ENCODE measurements at regions not wholly inside any gene's neighbourhood (a gene's known extent, or its start where the extent isn't known, plus 50 kb on each side); places are given as distances from the start of the nearest gene placed in this dataset.

- DNase-seq (ENCODE audit: low spot score) = no peak
- in situ Hi-C loops (cut with MboI; ENCODE audit: low sequenced_read_pairs, unreplicated experiment) = no loop called here
- TF ChIP-seq, protein P1, sequence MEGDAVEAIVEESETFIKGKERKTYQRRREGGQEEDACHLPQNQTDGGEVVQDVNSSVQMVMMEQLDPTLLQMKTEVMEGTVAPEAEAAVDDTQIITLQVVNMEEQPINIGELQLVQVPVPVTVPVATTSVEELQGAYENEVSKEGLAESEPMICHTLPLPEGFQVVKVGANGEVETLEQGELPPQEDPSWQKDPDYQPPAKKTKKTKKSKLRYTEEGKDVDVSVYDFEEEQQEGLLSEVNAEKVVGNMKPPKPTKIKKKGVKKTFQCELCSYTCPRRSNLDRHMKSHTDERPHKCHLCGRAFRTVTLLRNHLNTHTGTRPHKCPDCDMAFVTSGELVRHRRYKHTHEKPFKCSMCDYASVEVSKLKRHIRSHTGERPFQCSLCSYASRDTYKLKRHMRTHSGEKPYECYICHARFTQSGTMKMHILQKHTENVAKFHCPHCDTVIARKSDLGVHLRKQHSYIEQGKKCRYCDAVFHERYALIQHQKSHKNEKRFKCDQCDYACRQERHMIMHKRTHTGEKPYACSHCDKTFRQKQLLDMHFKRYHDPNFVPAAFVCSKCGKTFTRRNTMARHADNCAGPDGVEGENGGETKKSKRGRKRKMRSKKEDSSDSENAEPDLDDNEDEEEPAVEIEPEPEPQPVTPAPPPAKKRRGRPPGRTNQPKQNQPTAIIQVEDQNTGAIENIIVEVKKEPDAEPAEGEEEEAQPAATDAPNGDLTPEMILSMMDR (IDR thresholded peaks at IDR 0.05; ENCODE audit: borderline replicate concordance, control extremely low read depth, extremely low read depth, insufficient read depth, missing control alignments) = no peak
Observed at GRCh38 chr5:162858770-162859169, 578.6 kb upstream of the CCNG1 start.

GRCh38 chr5:162870966-162871365 is 566.4 kb upstream of the CCNG1 start:
- in situ Hi-C loops (cut with MboI; ENCODE audit: low sequenced_read_pairs, unreplicated experiment) = no loop called here

GRCh38 chr5:162882629-162883028 is 554.8 kb upstream of the CCNG1 start:
- TF ChIP-seq, protein P1 (IDR thresholded peaks at IDR 0.05; ENCODE audit: borderline replicate concordance, control extremely low read depth, extremely low read depth, insufficient read depth, missing control alignments) = no peak
- no peak for DNase-seq (ENCODE audit: low spot score)
- in situ Hi-C loops (cut with MboI; ENCODE audit: low sequenced_read_pairs, unreplicated experiment) = no loop called here

More at GRCh38 chr5:162870966-162871365, 566.4 kb upstream of the CCNG1 start:
- TF ChIP-seq, protein P1 (IDR thresholded peaks at IDR 0.05; ENCODE audit: borderline replicate concordance, control extremely low read depth, extremely low read depth, insufficient read depth, missing control alignments) = no peak
- no peak for DNase-seq (ENCODE audit: low spot score)

DNA sequence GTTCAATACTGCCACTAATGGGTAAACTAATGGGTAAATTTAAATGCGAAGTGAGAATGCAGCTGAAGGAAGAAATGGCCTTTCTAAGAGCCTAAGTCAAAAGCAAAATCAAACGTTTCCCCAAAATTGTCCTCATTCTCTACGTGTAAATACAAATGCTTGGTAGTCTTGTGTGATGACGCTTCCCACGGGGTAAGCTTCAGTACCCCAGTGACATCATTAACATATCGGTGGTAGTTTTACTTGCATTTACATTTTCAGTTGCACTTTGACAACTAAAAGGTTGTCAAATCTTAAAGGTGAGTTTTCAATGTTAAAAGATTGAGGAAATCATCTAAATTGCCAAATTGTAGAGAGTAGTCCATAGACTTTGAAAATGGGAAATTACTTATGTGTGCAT is 550.7 kb upstream of the CCNG1 start:
- in situ Hi-C loops (cut with MboI; ENCODE audit: low sequenced_read_pairs, unreplicated experiment) = no loop called here
- no peak for DNase-seq (ENCODE audit: low spot score)
- TF ChIP-seq, protein P1 (IDR thresholded peaks at IDR 0.05; ENCODE audit: borderline replicate concordance, control extremely low read depth, extremely low read depth, insufficient read depth, missing control alignments) = no peak

DNA sequence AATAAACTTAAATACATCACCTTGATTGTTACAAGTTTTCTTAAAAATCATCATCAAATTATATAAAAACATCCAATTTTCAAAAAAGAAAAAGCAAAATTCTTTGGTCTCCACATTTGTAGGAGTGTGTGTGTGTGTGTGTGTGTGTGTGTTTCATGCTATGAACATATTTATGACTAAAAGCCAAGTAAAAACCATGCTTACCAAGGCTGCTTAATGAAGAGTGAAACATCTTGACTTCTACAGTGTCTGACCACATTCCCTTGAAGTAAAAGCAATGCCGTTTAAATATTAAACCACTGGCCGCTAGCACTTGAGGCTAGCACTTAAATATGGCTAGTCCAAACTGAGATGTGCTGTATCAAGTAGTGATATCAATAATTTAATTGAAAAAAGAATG is 549.1 kb upstream of the CCNG1 start:
- TF ChIP-seq, protein P1 (IDR thresholded peaks at IDR 0.05; ENCODE audit: borderline replicate concordance, control extremely low read depth, extremely low read depth, insufficient read depth, missing control alignments) = no peak
- DNase-seq (ENCODE audit: low spot score) = no peak
- in situ Hi-C loops (cut with MboI; ENCODE audit: low sequenced_read_pairs, unreplicated experiment) = no loop called here

- TF ChIP-seq, protein P1 (IDR thresholded peaks at IDR 0.05; ENCODE audit: borderline replicate concordance, control extremely low read depth, extremely low read depth, insufficient read depth, missing control alignments) = no peak
- in situ Hi-C loops (cut with MboI; ENCODE audit: low sequenced_read_pairs, unreplicated experiment) = no loop called here
- no peak for DNase-seq (ENCODE audit: low spot score)
Observed at GRCh38 chr5:162911873-162912272, 525.5 kb upstream of the CCNG1 start.

DNA sequence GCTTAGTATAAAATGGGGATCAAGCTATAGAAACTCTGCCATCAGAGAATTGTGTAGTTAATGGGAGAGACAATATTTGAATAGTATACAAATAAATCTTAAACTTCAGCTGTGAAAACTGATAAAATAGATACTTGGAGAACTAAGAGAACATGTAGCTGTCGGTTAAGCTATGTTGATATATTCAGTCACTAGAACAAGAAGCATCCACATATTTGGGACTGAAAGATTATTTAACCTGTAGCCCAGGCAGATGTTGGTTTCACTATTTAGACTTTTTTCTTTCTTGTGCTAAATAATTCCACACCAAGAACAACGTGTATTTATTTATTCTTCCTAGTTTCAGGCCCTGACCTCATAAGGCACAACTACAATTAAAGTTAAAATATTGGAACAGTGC is 521.0 kb upstream of the CCNG1 start:
- TF ChIP-seq, protein P1 (IDR thresholded peaks at IDR 0.05; ENCODE audit: borderline replicate concordance, control extremely low read depth, extremely low read depth, insufficient read depth, missing control alignments) = no peak
- in situ Hi-C loops (cut with MboI; ENCODE audit: low sequenced_read_pairs, unreplicated experiment) = no loop called here

More for the DNA sequence above, 521.0 kb upstream of the CCNG1 start:
- no peak for DNase-seq (ENCODE audit: low spot score)
